HFFc6 (cell line): ENCODE measurements at regions not wholly inside any gene's neighbourhood (a gene's known extent, or its start where the extent isn't known, plus 50 kb on each side); places are given as distances from the start of the nearest gene placed in this dataset.

Experiments
- DNase-seq: peaks from one replicate; pipeline ENCODE4 v3.0.0-alpha.2; 2018
- H3K27ac Mint-ChIP-seq: 2 replicates; pipeline ENCODE4 v1.8.0; 2020; ENCODE audit warnings: mild to moderate bottlenecking, mixed read lengths
- H3K27me3 Mint-ChIP-seq: 2 replicates; pipeline ENCODE4 v1.8.0; 2021; ENCODE audit warnings: mild to moderate bottlenecking, moderate library complexity, mixed read lengths; ENCODE audit not compliant: insufficient read depth
- H3K36me3 Mint-ChIP-seq: 2 replicates; pipeline ENCODE4 v1.8.0; 2021; ENCODE audit warnings: low read depth, mixed read lengths
- H3K4me1 Mint-ChIP-seq: 2 replicates; pipeline ENCODE4 v1.8.0; 2020; ENCODE audit warnings: low read depth, mixed read lengths
- H3K4me3 Mint-ChIP-seq: 2 replicates; pipeline ENCODE4 v1.8.0; 2020; ENCODE audit warnings: mild to moderate bottlenecking, moderate library complexity, mixed read lengths
- H3K9me3 Mint-ChIP-seq: 2 replicates; pipeline ENCODE4 v1.8.0; 2020; ENCODE audit warnings: mild to moderate bottlenecking, mixed read lengths
- CTCF ChIP-seq: fragments of 200-600 bp; sonication (generic); IDR thresholded peaks from 2 replicates; pipeline ENCODE4 v1.5.0; 2021; ENCODE audit warnings: antibody characterized with exemption, mild to moderate bottlenecking

- peaks cover 61% of the 10 kb centered on the region for H3K4me1 Mint-ChIP-seq
- TF ChIP-seq CTCF, result no peak
- no peaks in the 10 kb centered on the region; the same call in 1 of the 2 replicates for H3K27me3 Mint-ChIP-seq
- H3K27ac Mint-ChIP-seq, result peak overlapping the region; percentile 96
- DNase-seq, result peak; percentile 53
- no peaks in the 10 kb centered on the region for H3K36me3 Mint-ChIP-seq
- H3K4me3 Mint-ChIP-seq, result peak overlapping the region; percentile 66; the same call in 1 of the 2 replicates
- H3K9me3 Mint-ChIP-seq, result peaks cover 3% of the 10 kb centered on the region
Observed at GRCh38 chr1:115454837-115455511, 116.9 kb upstream of the NGF start.

- peaks cover 66% of the 10 kb centered on the region for H3K4me1 Mint-ChIP-seq
- peak overlapping the region; percentile 96 for H3K27ac Mint-ChIP-seq
- peak; percentile 28 for DNase-seq
- no peaks in the 10 kb centered on the region for H3K36me3 Mint-ChIP-seq
- no peak overlapping the region for H3K4me3 Mint-ChIP-seq
- no peak for TF ChIP-seq CTCF
- peaks cover 4% of the 10 kb centered on the region for H3K9me3 Mint-ChIP-seq
- H3K27me3 Mint-ChIP-seq, result no peaks in the 10 kb centered on the region; the same call in 1 of the 2 replicates
Observed at GRCh38 chr1:115453666-115454065, 115.6 kb upstream of the NGF start.

- Mint-ChIP-seq H3K4me3 (no peak overlapping the region), H3K27me3 (no peaks in the 10 kb centered on the region; the same call in 1 of the 2 replicates), H3K9me3 (peaks cover 4% of the 10 kb centered on the region), H3K27ac (peak overlapping the region; percentile 96), H3K36me3 (no peaks in the 10 kb centered on the region), H3K4me1 (peaks cover 75% of the 10 kb centered on the region)
- TF ChIP-seq CTCF, result no peak
- DNase-seq, result peak; percentile 25
Observed at GRCh38 chr1:115452600-115453329, 114.7 kb upstream of the NGF start.

- no peak for DNase-seq
- H3K9me3 Mint-ChIP-seq, result peaks cover 4% of the 10 kb centered on the region
- H3K27me3 Mint-ChIP-seq, result no peaks in the 10 kb centered on the region
- no peak overlapping the region for H3K27ac Mint-ChIP-seq
- no peak overlapping the region for H3K4me3 Mint-ChIP-seq
- no peaks in the 10 kb centered on the region for H3K36me3 Mint-ChIP-seq
- H3K4me1 Mint-ChIP-seq, result peaks cover 69% of the 10 kb centered on the region
- no peak for TF ChIP-seq CTCF
Observed at GRCh38 chr1:115450501-115451040, 112.5 kb upstream of the NGF start.

- no peak for DNase-seq
- Mint-ChIP-seq H3K27me3 (no peaks in the 10 kb centered on the region), H3K4me3 (no peak overlapping the region), H3K9me3 (peaks cover 4% of the 10 kb centered on the region), H3K4me1 (peaks cover 48% of the 10 kb centered on the region), H3K36me3 (peaks cover 6% of the 10 kb centered on the region), H3K27ac (no peak overlapping the region)
- no peak for TF ChIP-seq CTCF
Observed at GRCh38 chr1:115448282-115449044, 110.4 kb upstream of the NGF start.
